ENCODE measurements at regions not wholly inside any gene's neighbourhood (a gene's known extent, or its start where the extent isn't known, plus 50 kb on each side); places are given as distances from the start of the nearest gene placed in this dataset.

GRCh38 chr2:120546048-120546864 lies 189.4 kb upstream of the GLI2 start:
- no peaks in the 10 kb centered on the region for H3K4me1 ChIP-seq (ENCODE audit: control insufficient read depth, insufficient read depth, low read length)
- no peak overlapping the region for H3K27ac ChIP-seq (ENCODE audit: control insufficient read depth, insufficient read depth)
- H3K79me2 ChIP-seq (ENCODE audit: control insufficient read depth, insufficient read depth, low read length) = no peaks in the 10 kb centered on the region
- no peaks in the 10 kb centered on the region for H4K20me1 ChIP-seq (ENCODE audit: control insufficient read depth, insufficient read depth)
- RAD21 ChIA-PET (ENCODE audit: unreplicated experiment) = no interaction called here
- H3K36me3 ChIP-seq (ENCODE audit: control insufficient read depth in 2 of 2, insufficient read depth in 2 of 2, low read length in 1 of 2) = no peaks in the 10 kb centered on the region
- CTCF ChIA-PET = interaction anchor here (0.6 kb wide), 1 partner anchor 298 kb away, joined by 3 read pairs; no protein-coding TSS in a partner anchor
- no peak for DNase-seq (ENCODE audit: low read depth, low spot score)
- no peaks in the 10 kb centered on the region for H3K9me3 ChIP-seq (replicated peaks; ENCODE audit: control insufficient read depth, insufficient read depth, low read length)
- BruUV-seq (replicated peaks) = no TSS peak
- no peak overlapping the region for H2AFZ ChIP-seq (ENCODE audit: control insufficient read depth, low read depth, low read length)
- in situ Hi-C loops (cut with MboI) = no loop called here
- no peak for TF ChIP-seq ZNF207 (IDR thresholded peaks at IDR 0.05; ENCODE audit: borderline replicate concordance)
- no peak for TF ChIP-seq RBBP5 (conservative IDR thresholded peaks at IDR 0.05)
- no peak for TF ChIP-seq IKZF1 (conservative IDR thresholded peaks at IDR 0.05)
- no peak for TF ChIP-seq NRF1 (conservative IDR thresholded peaks at IDR 0.05; ENCODE audit: low read depth, low read length)
- TF ChIP-seq SP1 (IDR thresholded peaks at IDR 0.05; ENCODE audit: low read depth, low read length) = no peak
- TF ChIP-seq RCOR1 (conservative IDR thresholded peaks at IDR 0.05; ENCODE audit: low read depth, low read length) = no peak
- TF ChIP-seq SRF (IDR thresholded peaks at IDR 0.05; ENCODE audit: low read depth in 2 of 2, low read length in 2 of 2) = no peak
- TF ChIP-seq LARP7 (IDR thresholded peaks at IDR 0.05) = no peak
- TF ChIP-seq, protein P1, sequence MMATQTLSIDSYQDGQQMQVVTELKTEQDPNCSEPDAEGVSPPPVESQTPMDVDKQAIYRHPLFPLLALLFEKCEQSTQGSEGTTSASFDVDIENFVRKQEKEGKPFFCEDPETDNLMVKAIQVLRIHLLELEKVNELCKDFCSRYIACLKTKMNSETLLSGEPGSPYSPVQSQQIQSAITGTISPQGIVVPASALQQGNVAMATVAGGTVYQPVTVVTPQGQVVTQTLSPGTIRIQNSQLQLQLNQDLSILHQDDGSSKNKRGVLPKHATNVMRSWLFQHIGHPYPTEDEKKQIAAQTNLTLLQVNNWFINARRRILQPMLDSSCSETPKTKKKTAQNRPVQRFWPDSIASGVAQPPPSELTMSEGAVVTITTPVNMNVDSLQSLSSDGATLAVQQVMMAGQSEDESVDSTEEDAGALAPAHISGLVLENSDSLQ (IDR thresholded peaks at IDR 0.05) = no peak
- no peak for TF ChIP-seq SMC3 (IDR thresholded peaks at IDR 0.05; ENCODE audit: borderline replicate concordance, low read length)
- no peak for TF ChIP-seq ZNF592 (IDR thresholded peaks at IDR 0.05)
- TF ChIP-seq CBFB (IDR thresholded peaks at IDR 0.05; ENCODE audit: low read depth) = no peak
- WGBS (ENCODE audit: insufficient coverage, insufficient replicate concordance, low lambda C conversion rate, missing lambda C conversion rate) = 51% methylated on average over 27 of the region's 27 CpGs
- POLR2A ChIA-PET = no interaction called here
- peaks cover 0 to 7% of the 10 kb centered on the region in 2 experiments; a peak in 3 of 4 replicates for H3K27me3 ChIP-seq (replicated peaks in 1 of 2; ENCODE audit: control insufficient read depth in 2 of 2, insufficient read depth in 2 of 2, low read length in 1 of 2)
- no peak overlapping the region for H3K4me3 ChIP-seq
- intact Hi-C loops (cut with micrococcal nuclease; ENCODE audit: unreplicated experiment) = no loop called here
- SMC1A ChIA-PET (ENCODE audit: uncharacterized antibody, unreplicated experiment) = no interaction called here
- no peak for FAIRE-seq
- ATAC-seq = no peak
- H3K9ac ChIP-seq (ENCODE audit: control insufficient read depth, insufficient read depth, low read length) = no peak overlapping the region
- no peak overlapping the region for H3K4me2 ChIP-seq (ENCODE audit: control insufficient read depth, insufficient read depth)

Data from GM12878 (cell line).